PC-9 (cell line): ENCODE measurements at regions not wholly inside any gene's neighbourhood (a gene's known extent, or its start where the extent isn't known, plus 50 kb on each side); places are given as distances from the start of the nearest gene placed in this dataset.

Source experiments
- BruUV-seq: library from RNA; stranded (reverse); fragments of 400-500 nt; replicated peaks from 2 replicates; lab custom pipeline; 2021; lab: Mats Ljungman, UMichigan
- CTCF ChIA-PET: fragments of 300-600 bp; sonication (Branson Sonifier 250); formaldehyde crosslinking; loops from one replicate; lab custom pipeline; 2022; ENCODE audit warnings: antibody characterized with exemption; lab: Charles Lee
- POLR2A ChIA-PET: fragments of 300-600 bp; sonication (Branson Sonifier 250); formaldehyde crosslinking; loops from one replicate; lab custom pipeline; 2022; ENCODE audit warnings: antibody characterized with exemption; ENCODE audit not compliant: unreplicated experiment; lab: Charles Lee
- DNase-seq, 2 experiments: peaks; one replicate each; pipeline versions ENCODE4 v3.0.0 to v3.0.0-alpha.2; 2015 to 2022; ENCODE audit warnings: mixed read lengths in 1 of 2
- H2AFZ ChIP-seq: fragments of 200-600 bp; sonication (generic); 2 replicates; pipeline ENCODE4 v1.8.1; 2017; ENCODE audit warnings: antibody characterized with exemption
- H3F3A ChIP-seq: fragments of 200-600 bp; sonication (generic); 2 replicates; pipeline ENCODE4 v1.8.1; 2017; ENCODE audit warnings: antibody characterized with exemption, mild to moderate bottlenecking, low read depth; ENCODE audit not compliant: insufficient read depth
- H3K27ac ChIP-seq: fragments of 200-600 bp; sonication (generic); 2 replicates; pipeline ENCODE4 v1.6.1; 2016; ENCODE audit warnings: mixed run types
- H3K27me3 ChIP-seq: fragments of 200-600 bp; sonication (generic); 2 replicates; pipeline ENCODE4 v1.6.1; 2016; ENCODE audit warnings: low read depth, mixed run types; ENCODE audit not compliant: insufficient read depth
- H3K36me3 ChIP-seq: fragments of 200-600 bp; sonication (generic); 2 replicates; pipeline ENCODE4 v1.6.1; 2016; ENCODE audit warnings: low read depth, mixed run types
- H3K4me1 ChIP-seq: fragments of 200-600 bp; sonication (generic); replicated peaks from 2 replicates; pipeline ENCODE4 v1.6.1; 2016; ENCODE audit warnings: mixed run types; ENCODE audit not compliant: insufficient read depth
- H3K4me2 ChIP-seq: fragments of 200-600 bp; sonication (generic); 2 replicates; pipeline ENCODE4 v1.6.1; 2017; ENCODE audit warnings: mixed run types
- H3K4me3 ChIP-seq: fragments of 200-600 bp; sonication (generic); 2 replicates; pipeline ENCODE4 v1.6.1; 2016; ENCODE audit warnings: mixed run types
- H3K79me2 ChIP-seq: fragments of 200-600 bp; sonication (generic); 2 replicates; pipeline ENCODE4 v1.6.1; 2017; ENCODE audit warnings: low read depth, mixed run types
- H3K9me2 ChIP-seq: fragments of 200-600 bp; sonication (generic); 2 replicates; pipeline ENCODE4 v1.8.1; 2017; ENCODE audit warnings: mild to moderate bottlenecking; ENCODE audit not compliant: insufficient read depth
- H3K9me3 ChIP-seq: fragments of 200-600 bp; sonication (generic); 2 replicates; pipeline ENCODE4 v1.8.1; 2016; ENCODE audit warnings: low read depth; ENCODE audit not compliant: insufficient read depth
- H4K20me1 ChIP-seq: fragments of 200-600 bp; sonication (generic); 2 replicates; pipeline ENCODE4 v1.8.1; 2017; ENCODE audit not compliant: insufficient read depth
- CTCF ChIP-seq: fragments of 200-600 bp; sonication (generic); conservative IDR thresholded peaks from 2 replicates; pipeline ENCODE4 v1.6.1; 2017; ENCODE audit warnings: mixed run types, antibody characterized with exemption, mild to moderate bottlenecking, moderate library complexity
- EZH2 ChIP-seq: fragments of 200-600 bp; sonication (generic); IDR thresholded peaks from 2 replicates; pipeline ENCODE4 v1.8.0; 2017; ENCODE audit warnings: antibody characterized with exemption, low read depth
- intact Hi-C: fragments of 100-400 bp; cut with micrococcal nuclease; formaldehyde crosslinking; loops from one replicate; pipeline ENCODE4 v1.10.0; 2022; ENCODE audit not compliant: unreplicated experiment

DNA sequence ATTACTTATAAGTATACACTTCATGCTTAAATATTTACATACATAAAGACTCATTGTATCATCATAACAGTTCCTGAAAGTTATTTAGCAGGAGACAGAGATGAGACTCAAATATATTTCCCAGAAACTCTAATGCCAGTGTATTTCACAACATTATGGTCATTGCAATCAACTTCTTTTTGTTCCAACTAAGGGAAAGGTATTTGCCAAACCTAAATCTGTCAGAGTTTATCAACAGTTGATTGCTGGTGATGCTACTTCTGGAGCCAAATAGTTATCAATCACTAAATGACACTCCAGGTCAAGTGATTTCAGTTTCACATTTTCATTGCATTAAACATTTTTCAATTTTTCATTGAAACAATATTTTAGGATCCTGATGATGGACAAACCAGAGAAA, 72.1 kb upstream of the AVPR1A start:
- H3K36me3 ChIP-seq, result no peaks in the 10 kb centered on the region
- TF ChIP-seq CTCF (no peak), EZH2 (no peak)
- no peak overlapping the region for H3K27ac ChIP-seq
- no peak for DNase-seq
- H3K27me3 ChIP-seq, result no peaks in the 10 kb centered on the region
- intact Hi-C loops, result no loop called here
- no peak overlapping the region for H2AFZ ChIP-seq
- ChIA-PET CTCF (no interaction called here), POLR2A (no interaction called here)
- H3K9me2 ChIP-seq, result no peaks in the 10 kb centered on the region
- H3K4me2 ChIP-seq, result no peak overlapping the region
- H4K20me1 ChIP-seq, result no peaks in the 10 kb centered on the region
- H3K4me3 ChIP-seq, result no peak overlapping the region
- no peaks in the 10 kb centered on the region for H3K9me3 ChIP-seq
- BruUV-seq, result no TSS peak
- H3K79me2 ChIP-seq, result no peaks in the 10 kb centered on the region
- no peaks in the 10 kb centered on the region for H3K4me1 ChIP-seq
- no peaks in the 10 kb centered on the region for H3F3A ChIP-seq

GRCh38 chr12:63222582-63222981, 71.6 kb upstream of the AVPR1A start:
- H3K4me1 ChIP-seq, result no peaks in the 10 kb centered on the region
- no peak overlapping the region for H3K27ac ChIP-seq
- no peaks in the 10 kb centered on the region for H3K9me3 ChIP-seq
- H3K79me2 ChIP-seq, result no peaks in the 10 kb centered on the region
- ChIA-PET CTCF (no interaction called here), POLR2A (no interaction called here)
- no peak for DNase-seq
- no peak for TF ChIP-seq EZH2
- TF ChIP-seq CTCF, result no peak
- no peaks in the 10 kb centered on the region for H3F3A ChIP-seq
- no peaks in the 10 kb centered on the region for H3K36me3 ChIP-seq
- no peaks in the 10 kb centered on the region for H3K27me3 ChIP-seq
- H4K20me1 ChIP-seq, result no peaks in the 10 kb centered on the region
- H2AFZ ChIP-seq, result no peak overlapping the region
- no TSS peak for BruUV-seq
- H3K9me2 ChIP-seq, result no peaks in the 10 kb centered on the region
- intact Hi-C loops, result no loop called here
- no peak overlapping the region for H3K4me2 ChIP-seq
- no peak overlapping the region for H3K4me3 ChIP-seq

DNA sequence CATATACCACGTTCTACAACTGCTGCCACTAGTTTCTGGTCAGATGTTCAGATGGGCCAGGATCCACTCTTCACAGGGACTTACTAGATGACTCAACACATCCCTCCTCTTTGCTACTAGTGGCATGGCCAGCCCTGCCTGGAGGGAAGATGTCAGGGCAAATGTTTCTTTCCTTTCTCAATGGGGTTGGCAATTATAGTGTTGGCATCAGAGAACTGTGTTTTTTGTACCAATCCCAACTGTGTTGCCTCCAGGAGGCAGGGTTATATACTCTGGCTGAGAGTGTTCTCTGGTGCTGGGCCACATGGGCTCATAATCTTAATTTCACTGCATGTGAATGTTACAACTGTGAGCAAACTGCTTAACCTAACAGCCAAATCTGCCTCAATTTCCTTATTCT, 69.9 kb upstream of the AVPR1A start:
- Histone ChIP-seq H3K36me3 (no peaks in the 10 kb centered on the region), H3K9me3 (no peaks in the 10 kb centered on the region), H4K20me1 (no peaks in the 10 kb centered on the region), H3K79me2 (no peaks in the 10 kb centered on the region), H3K4me3 (no peak overlapping the region), H3K9me2 (no peaks in the 10 kb centered on the region), H3F3A (no peaks in the 10 kb centered on the region), H3K27me3 (no peaks in the 10 kb centered on the region), H3K4me1 (no peaks in the 10 kb centered on the region), H3K27ac (no peak overlapping the region), H2AFZ (no peak overlapping the region), H3K4me2 (no peak overlapping the region)
- ChIA-PET POLR2A (no interaction called here), CTCF (no interaction called here)
- intact Hi-C loops, result no loop called here
- TF ChIP-seq CTCF (no peak), EZH2 (no peak)
- no TSS peak for BruUV-seq
- no peak for DNase-seq
